GM18519 (cell line): ENCODE measurements at regions not wholly inside any gene's neighbourhood (a gene's known extent, or its start where the extent isn't known, plus 50 kb on each side); places are given as distances from the start of the nearest gene placed in this dataset.
"Not testable (repeated sequence)": the region's sequence is repeated elsewhere in the genome, so short reads cannot be mapped to it uniquely, and the experiment has no call there.

Source experiments
- ATAC-seq: cut with Tn5 transposase; IDR thresholded peaks from one replicate; pipeline ENCODE4 v1.9.1; 2021; ENCODE audit warnings: mild to moderate bottlenecking, moderate library complexity; ENCODE audit not compliant: unreplicated experiment, low FRiP score

DNA sequence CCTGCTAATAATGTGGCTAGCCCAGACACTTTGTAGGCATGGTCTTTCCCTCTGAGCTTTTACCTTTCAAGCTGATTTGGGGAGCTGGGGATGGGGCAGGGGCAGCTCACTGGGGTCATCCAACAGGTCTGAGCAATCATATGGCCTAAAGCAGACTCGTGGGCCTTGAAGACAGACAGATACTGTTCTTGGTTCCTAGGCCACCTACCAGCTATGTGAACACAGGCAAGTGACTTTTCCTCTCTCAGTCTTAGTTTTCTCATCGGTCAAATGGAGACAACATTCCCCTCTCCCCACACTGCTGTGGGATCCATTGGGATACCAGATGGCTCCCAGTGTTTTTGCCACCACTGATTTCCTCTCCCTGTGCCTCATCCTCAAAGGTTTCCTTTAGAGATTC lies 181.8 kb downstream of the RRAGC start:
- ATAC-seq: no peak

DNA sequence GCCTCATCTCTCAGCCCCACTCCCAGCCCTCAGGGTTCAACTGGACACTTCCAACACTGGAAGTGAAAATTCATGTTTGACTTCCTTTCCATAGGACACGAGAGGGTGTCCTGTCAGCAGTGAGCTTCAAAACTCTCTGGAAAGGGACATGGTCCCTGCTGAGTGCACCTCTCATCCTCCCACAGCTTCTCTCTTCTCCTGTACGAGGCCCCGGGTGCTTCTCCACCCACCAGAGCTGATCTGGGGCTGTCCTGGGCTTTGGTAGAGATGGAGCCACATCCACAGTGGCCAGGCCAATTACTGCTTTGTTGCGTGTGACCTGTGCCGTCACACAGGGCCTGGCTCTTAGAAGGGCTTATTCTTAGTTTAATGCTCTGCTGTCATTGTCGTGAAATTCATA lies 182.3 kb downstream of the RRAGC start:
- no peak for ATAC-seq

DNA sequence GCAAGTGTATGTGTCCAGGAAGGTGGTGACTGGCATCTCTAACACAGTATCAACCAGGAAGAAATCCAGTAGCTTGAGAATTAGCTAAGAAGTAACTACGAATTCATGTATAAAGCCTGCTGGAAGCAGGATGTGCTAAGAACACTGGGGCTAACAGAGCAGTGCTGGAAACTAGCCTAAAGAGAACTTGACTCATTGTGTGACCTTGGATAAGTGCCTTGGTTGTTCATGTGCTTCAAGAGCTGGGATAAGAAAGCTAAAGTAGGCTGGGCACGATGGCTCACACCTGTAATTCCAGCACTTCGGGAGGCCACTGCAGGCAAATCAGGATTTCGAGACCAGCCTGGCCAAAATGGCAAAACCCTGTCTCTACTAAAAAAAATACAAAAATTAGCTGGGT lies 186.9 kb downstream of the RRAGC start:
- no peak for ATAC-seq

DNA sequence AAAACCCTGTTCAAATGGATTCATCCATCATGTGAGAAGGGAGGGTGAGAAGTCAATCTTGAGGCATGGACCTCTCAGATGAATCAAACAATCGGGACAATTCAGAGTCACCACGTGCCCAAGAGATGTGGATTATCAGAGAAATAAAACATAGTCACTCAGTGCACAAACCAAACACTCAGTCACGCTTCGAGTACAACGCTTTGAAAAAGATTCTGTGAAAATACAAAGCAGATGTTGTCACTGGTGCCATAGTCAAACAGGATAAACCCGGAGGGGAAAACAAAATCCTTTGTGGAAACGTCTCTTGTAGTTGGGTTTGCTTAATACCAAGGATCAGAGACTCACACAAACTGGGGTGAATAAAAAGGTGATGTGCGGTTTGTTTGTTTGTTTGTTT lies 188.4 kb downstream of the RRAGC start:
- ATAC-seq: no peak

DNA sequence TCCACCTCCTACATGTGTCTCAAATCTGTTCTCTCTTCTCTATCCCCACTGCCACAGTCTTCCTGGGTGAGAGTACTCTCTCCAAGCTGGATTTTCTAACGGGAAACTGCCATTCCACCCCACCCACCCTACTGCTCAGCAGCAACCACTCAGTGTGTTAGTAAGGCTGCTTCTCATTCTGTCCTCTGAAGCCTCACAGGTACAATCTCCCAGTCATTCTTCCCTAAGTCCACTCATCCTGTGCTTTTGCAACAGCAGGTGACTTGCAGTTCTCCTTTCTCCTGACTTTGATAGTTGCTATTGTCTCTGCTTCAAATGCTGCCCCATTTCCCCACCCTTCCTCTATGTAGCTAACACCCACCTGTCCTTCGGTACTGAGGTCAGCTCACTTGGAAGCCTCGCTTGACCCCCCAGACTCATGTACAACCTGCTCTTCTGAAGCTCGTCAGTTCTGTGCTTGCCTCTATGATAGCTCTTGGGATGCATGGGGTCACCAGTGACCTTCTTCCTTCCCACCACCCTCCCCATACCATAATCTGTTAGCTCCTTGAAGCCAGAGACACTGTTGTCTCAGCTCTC lies 188.9 kb downstream of the RRAGC start:
- no peak for ATAC-seq

DNA sequence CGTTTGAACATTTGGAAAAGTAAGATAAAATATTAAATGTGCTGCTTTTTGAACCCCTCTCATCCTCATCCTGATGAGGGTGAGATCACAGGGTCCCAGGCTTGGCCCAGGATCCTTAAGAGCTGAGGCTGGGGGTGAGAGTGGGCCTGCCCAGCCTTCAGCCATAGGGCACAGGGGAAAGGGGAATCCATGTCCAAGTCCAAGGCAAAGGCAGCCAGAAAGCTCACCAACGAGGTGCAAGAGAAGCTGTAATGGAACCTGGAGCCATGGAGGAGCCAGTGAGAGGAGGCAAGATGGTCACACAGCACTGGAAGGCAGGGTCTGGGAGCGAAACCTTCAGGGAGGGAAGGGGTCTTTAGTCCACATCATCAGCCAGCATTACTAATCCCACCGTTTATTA lies 191.9 kb downstream of the RRAGC start:
- no peak for ATAC-seq

DNA sequence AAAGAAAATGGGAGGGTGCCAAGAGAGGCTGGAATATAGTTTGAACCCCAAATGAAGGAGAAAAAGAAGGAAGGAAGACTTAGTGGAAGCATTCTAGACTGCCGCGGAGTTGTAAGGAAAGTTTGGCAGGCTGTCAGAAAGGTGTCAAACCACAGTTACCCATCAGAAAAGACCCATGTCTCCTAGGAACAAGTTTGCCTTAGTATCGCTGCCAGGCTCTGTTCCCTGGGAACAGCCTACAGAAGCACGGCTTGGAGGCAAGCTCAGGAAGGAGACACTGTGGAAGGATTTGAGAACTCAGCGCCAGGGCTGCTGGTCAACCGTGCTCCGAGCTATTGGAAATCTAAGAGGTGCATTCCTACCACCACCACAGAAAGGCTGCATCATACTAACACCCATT lies 197.4 kb downstream of the RRAGC start:
- no peak for ATAC-seq

DNA sequence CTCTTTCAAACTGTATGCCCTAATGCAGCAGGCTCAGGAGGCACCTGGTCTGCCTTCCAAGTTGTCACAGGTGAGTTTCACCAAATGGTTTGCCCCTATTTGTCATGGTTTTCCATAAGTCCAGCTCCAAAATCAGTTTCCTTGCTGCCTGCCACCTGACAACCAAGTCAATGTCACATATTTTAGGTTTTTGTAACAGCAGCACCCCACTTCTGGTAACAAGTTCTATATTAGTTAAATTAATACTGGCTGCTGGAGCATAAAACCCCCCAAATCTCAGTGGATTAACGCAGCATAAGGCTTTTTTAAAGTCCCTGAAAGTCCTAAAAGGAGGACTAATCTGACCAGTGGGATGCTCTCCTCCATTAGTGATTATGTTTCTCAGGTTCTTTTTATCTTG lies 200.7 kb downstream of the RRAGC start:
- no peak for ATAC-seq

DNA sequence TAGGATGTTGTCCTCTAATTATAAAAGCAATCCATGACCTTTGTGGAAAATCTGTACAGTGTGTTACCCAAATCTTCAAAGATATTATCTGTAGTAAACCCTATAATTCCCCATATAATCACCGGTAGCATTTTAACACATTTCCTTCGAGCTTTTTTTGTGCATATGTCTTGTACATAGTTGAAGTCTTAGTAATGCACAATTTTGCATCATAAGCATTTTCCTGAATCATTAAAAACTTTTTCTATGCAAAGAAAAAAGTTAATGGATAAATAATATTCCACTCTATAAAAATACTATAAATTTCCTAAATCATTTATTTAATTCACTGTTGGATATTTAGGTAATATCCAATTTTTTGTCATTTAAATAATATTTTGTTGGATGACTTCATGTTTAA lies 201.7 kb downstream of the RRAGC start:
- ATAC-seq: no peak

DNA sequence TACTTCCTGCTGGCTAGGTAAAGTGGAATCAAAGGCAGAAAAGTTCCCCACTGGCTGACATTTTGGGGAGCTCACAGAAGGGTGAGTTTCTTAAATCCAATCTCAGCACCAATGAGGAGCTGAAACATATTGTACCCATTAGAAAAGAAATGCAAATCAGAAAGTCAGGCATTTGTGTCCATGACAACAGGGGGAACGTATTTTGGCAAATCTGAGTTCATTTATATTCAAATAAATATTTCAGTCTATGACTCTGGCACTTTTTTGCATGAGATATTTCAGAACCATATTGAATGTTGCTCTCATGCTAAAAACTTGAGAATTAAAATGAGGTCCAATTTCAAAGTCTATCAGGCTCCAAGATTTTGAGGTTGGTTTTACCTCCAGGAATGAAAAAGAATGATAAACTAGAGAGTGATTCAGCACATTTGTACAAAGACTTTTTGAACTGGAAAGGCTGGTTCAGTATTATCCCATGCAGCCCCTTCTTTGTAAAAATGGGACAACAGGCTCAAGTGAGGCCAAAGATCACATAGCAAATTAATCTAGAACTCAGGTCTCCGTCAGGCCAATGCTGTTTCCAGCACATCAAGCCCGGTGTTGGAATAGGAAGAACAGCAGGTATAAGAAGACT lies 202.2 kb downstream of the RRAGC start:
- ATAC-seq: no peak

DNA sequence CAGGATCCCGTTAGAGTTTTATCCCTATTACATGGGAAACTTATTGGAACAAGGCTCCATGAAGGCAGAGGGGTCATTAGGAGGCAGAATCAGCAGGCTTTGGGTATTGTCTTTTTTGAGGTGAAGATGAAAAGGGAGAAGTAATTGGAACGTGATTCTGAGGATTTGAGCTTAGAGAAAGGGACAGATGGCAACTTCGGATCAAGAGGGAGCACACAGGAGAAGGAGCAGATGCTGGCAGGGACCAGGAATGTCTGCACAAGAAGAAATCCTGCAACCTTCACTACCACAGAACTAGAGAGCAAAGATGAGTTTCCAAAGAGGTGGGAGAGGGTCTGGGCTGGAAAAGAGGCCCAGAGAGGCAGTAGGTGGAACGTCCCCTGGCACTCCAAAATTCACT lies 202.8 kb downstream of the RRAGC start:
- ATAC-seq: no peak

DNA sequence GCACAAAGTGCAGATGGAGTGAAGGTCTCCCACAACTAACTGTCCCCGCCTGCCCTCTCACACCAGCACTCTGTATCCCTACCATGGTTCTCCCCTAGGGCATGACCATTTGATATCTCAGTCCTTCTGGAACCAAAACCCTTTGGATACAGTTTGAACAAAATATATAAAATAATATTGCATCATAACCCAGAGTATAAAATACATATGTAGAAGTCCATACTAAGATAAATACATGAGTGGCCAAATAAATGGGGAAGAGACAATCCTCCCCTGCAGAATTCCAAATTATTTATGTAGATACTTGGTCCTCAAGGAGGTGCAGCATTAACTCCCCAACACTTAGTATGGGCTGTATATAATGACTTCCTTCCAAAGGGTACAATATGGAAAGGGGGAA lies 207.4 kb downstream of the RRAGC start:
- no peak for ATAC-seq

DNA sequence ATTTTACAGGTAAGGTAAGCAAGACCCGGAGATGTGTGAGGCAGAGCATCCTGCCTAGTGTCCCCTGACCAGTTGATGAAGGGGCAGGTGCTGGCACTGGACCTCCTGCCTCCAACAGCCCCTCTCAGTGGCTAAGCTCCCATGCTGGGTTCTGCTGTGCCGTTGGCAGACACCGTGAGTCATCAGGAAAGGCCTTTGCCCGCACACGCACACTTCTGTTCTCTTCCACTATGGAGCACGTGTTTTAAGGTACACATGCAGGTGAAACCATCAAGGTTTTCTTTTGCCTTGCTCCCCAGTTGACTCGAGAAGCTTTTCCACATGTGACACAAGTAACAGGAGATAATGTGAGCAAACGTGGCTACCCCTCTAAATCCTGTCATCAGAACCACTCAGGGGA lies 207.9 kb downstream of the RRAGC start:
- no peak for ATAC-seq

DNA sequence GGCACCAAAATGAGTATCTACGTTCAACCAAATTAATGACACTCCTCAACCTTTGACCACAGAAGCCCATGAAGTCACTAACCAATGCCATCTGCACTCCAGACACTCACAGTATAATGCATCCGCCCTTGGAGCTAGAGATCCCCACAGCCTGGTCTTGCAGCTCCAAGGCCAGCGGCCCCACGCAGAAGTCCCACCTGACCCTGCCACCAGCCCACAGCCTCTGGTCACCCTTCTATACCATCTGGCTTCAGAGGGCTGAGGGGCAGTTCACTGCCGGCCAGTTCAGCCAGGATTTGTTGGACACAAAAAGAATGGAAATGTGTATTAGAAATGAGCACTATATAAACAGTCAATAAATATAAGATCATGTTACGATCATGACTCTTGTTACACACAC lies 211.2 kb downstream of the RRAGC start:
- ATAC-seq: no peak

DNA sequence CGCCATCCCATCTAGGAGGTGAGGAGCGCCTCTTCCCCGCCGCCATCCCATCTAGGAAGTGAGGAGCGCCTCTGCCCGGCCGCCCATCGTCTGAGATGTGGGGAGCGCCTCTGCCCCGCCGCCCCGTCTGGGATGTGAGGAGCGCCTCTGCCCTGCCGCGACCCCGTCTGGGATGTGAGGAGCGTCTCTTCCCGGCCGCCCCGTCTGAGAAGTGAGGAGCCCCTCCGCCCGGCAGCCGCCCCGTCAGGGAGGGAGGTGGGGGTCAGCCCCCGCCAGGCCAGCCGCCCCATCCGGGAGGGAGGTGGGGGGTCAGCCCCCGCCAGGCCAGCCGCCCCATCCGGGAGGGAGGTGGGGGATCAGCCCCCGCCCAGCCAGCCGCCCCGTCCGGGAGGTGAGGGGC lies 212.2 kb downstream of the RRAGC start:
- ATAC-seq: not testable (repeated sequence)

DNA sequence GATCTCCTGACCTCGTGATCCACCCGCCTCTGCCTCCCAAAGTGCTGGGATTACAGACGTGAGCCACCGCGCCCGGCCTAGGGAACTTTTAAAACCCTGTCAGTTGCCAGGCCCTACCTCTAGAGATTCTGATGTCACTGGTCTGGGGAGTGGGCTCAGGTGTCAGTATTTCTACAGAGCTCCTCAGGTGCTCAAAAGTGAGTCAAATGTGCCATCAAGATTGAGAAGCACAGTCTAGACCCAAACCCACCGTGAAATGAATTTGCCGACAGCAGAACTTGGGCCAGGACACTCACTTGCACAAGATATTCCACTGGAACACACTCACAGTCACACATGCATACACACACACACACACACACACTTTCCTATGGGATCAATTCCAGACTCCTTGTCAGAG lies 215.5 kb downstream of the RRAGC start:
- no peak for ATAC-seq

DNA sequence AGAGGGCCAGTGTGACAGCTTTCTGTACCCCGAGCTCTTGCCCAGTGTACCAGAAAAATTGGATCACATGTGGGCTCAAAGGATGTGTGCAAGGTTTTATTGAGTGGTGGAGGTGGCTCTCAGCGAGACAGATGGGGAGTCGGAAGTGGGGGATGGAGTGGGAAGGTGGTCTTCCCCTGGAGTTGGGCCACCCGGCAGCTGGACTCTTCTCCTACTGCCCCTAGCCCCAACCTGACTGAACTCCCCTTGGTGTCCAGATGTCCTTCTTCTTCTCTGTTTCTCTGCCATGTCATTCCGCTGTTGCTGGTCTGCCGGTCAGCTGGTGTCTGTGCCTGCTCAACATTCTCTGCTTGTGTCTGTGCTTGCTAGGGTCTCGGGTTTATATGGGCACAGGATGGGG lies 217.9 kb downstream of the RRAGC start:
- no peak for ATAC-seq

DNA sequence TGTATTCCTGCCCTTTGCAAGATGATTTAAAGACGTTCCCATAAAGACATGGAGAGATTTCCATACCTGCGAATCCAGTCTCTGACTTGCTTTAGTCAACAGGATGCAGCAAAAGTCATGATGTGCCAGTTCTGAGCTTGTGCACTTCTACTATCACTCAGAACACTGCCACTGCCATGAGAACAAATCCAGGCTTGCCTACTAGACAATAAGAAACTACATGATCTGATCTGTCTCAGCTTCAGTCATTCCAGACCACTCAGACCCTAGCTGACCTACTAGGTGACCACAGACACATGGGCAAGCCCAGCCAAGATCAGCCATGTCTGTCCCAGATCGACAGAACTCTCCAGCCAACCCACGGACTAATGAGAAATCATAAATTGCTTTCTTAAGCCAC lies 219.2 kb downstream of the RRAGC start:
- ATAC-seq: no peak

DNA sequence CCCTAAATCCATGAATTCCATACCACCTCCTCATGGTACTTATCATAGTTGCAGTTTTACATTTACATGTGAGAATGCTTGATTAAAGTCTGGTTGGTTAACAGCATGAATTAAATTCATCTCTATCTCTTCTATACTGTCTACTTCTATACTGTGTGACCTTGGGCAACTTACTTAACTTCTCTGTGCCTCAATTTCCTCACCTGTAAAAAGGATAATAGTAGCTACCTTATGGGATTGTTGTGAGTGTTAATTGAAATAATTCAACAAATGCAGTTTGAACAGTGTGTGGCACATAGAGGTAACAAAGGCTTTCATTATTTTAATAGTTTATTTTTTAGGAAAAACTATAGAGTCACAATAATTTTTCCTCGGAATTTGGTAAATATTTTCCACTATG lies 231.3 kb downstream of the RRAGC start:
- ATAC-seq: no peak

DNA sequence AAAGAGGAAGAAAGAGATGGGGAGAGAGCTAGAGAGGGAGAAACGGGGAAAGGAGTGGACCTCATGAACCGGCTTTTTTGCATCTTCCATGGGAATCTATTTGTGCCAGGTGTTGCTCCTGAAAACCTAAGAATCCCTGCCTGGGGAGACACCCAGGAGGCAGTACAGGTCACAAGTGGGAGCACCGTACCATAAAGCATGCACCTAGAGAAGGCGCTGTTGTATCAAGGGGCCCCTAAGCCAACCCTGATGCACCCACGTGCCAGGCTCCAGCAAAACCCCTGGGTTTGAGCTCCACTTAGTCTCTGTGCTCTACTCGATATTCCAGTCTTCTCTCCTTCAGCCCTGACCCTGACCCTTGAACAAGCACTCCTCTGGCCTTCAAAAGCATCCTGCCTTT lies 233.6 kb downstream of the RRAGC start:
- no peak for ATAC-seq

DNA sequence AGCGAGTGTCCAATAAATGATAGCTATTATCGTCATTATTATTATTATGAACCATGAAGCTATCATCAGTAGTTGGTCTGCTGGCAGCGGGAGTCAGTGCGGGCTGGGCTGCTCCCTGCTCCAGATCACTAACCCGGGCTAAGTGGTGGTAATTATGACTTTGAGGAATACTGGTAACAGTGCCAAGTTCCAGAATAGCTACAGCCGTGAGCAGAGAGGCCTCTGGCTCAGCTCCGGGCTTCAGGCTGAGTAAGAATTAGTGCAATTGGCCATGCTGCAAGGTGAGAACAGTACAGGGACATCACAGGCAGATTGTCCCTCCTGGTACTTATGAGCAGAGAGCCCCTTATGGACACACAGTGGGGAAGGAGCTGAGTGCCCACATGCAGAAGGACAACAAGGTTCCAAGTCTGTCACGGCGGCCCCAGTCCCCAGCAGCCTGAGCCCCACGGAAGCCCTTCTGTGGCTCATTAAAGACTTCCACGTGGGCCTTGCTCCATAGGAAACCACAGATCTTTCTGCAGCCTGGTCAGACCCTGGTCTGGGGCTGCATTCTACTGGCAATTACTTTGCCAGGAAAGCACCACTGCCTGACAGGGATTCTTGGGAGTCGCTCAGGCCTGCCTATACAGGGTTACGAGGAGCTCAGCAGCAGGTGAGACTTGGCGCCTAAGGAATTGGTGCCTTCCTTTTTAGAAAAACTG lies 235.1 kb downstream of the RRAGC start:
- ATAC-seq: no peak

DNA sequence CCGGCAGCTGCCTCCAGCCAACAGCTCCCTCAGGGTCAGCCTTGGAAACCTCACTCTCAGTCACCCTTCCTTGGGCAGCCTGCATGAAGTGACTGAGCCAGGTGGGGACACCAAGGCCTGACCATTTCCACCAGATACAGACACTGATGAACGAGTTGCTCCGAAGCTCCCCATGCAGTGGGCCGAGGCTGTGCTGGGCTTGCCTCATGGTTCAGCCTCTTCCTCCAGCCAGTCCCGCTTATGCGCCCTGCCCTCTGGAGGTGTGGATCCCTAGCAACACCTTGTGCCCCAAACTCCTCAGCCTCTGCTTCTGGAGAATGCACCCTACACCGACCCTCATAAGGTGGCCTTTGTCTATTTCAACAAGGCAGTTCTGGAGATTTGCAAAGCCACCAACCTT lies 236.0 kb downstream of the RRAGC start:
- no peak for ATAC-seq
